ENCODE measurements at regions not wholly inside any gene's neighbourhood (a gene's known extent, or its start where the extent isn't known, plus 50 kb on each side); places are given as distances from the start of the nearest gene placed in this dataset.

DNA sequence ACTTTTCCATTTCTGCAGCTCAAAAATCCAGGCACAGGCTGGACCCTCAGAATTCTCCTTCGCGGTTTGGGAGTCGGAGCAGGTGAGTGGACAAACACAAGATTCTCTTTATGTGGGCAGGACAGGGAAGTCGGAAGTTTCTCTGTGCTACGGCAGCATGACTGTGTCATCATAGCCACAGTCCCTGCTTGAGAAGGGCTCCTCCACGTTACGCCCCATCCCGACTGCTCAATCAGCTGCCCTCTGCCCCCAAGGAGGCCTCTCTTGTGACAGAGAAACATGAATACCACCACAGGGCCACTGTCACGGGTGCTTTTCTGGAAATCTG, 89.0 kb upstream of the SHISAL1 start:
- ChIA-PET POLR2A (no interaction called here), RAD21 (ENCODE audit: low non-redundant PET in 1 of 2, low total read pairs in 2 of 2, uncharacterized antibody in 2 of 2, unreplicated experiment in 2 of 2) (no interaction called here), CTCF (no interaction called here)
- Histone ChIP-seq H3K9me2 (ENCODE audit: insufficient read depth) (no peaks in the 10 kb centered on the region), H3K27me3 (ENCODE audit: insufficient read depth, low read length) (no peaks in the 10 kb centered on the region; the same call in 1 of the 2 replicates), H2AFZ (ENCODE audit: low read depth, low read length, poor library complexity, severe bottlenecking) (no peak overlapping the region), H3K4me2 (ENCODE audit: low read length) (no peak overlapping the region), H3K27ac (ENCODE audit: low read depth, low read length) (no peak overlapping the region), H4K20me1 (ENCODE audit: insufficient read depth) (no peaks in the 10 kb centered on the region), H3K4me1 (ENCODE audit: control insufficient read depth in 1 of 2, insufficient read depth in 2 of 2, low read length in 2 of 2) (no peaks in the 10 kb centered on the region), H3K4me3 (replicated peaks in 1 of 2; ENCODE audit: low read depth in 1 of 2, low read length in 2 of 2) (no peak overlapping the region), H3K9me3 (ENCODE audit: control insufficient read depth in 1 of 2, insufficient read depth in 1 of 2, low read depth in 1 of 2, low read length in 2 of 2) (no peaks in the 10 kb centered on the region), H3K79me2 (ENCODE audit: insufficient read depth, low read length) (no peaks in the 10 kb centered on the region), H3K36me3 (ENCODE audit: control insufficient read depth in 1 of 2, insufficient read depth in 2 of 2, low read length in 2 of 2) (no peaks in the 10 kb centered on the region), H3K9ac (ENCODE audit: low read length) (no peak overlapping the region)
- BruUV-seq (replicated peaks): no TSS peak
- no peak for DNase-seq (ENCODE audit: low read depth, low spot score)
- no peak for ATAC-seq
- intact Hi-C loops (cut with micrococcal nuclease): no loop called here
- TF ChIP-seq TCF7L2 (IDR thresholded peaks at IDR 0.05; ENCODE audit: borderline replicate concordance, extremely low read depth, insufficient read depth, insufficient read length): no peak
- TF ChIP-seq, protein P1, sequence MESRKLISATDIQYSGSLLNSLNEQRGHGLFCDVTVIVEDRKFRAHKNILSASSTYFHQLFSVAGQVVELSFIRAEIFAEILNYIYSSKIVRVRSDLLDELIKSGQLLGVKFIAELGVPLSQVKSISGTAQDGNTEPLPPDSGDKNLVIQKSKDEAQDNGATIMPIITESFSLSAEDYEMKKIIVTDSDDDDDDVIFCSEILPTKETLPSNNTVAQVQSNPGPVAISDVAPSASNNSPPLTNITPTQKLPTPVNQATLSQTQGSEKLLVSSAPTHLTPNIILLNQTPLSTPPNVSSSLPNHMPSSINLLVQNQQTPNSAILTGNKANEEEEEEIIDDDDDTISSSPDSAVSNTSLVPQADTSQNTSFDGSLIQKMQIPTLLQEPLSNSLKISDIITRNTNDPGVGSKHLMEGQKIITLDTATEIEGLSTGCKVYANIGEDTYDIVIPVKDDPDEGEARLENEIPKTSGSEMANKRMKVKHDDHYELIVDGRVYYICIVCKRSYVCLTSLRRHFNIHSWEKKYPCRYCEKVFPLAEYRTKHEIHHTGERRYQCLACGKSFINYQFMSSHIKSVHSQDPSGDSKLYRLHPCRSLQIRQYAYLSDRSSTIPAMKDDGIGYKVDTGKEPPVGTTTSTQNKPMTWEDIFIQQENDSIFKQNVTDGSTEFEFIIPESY (IDR thresholded peaks at IDR 0.05; ENCODE audit: extremely low read depth, insufficient replicate concordance, low read length): no peak
- no peak for TF ChIP-seq RAD21 (IDR thresholded peaks at IDR 0.05; ENCODE audit: low read depth)
- TF ChIP-seq ZNF274 (IDR thresholded peaks at IDR 0.05; ENCODE audit: low read depth, low read length): no peak
- TF ChIP-seq JUND (IDR thresholded peaks at IDR 0.05): no peak
- TF ChIP-seq EZH2phosphoT487 (IDR thresholded peaks at IDR 0.05; ENCODE audit: borderline replicate concordance): no peak
- TF ChIP-seq POLR2A (IDR thresholded peaks at IDR 0.05; ENCODE audit: borderline replicate concordance, extremely low read depth, insufficient read depth, insufficient read length): no peak
- TF ChIP-seq, protein P2, sequence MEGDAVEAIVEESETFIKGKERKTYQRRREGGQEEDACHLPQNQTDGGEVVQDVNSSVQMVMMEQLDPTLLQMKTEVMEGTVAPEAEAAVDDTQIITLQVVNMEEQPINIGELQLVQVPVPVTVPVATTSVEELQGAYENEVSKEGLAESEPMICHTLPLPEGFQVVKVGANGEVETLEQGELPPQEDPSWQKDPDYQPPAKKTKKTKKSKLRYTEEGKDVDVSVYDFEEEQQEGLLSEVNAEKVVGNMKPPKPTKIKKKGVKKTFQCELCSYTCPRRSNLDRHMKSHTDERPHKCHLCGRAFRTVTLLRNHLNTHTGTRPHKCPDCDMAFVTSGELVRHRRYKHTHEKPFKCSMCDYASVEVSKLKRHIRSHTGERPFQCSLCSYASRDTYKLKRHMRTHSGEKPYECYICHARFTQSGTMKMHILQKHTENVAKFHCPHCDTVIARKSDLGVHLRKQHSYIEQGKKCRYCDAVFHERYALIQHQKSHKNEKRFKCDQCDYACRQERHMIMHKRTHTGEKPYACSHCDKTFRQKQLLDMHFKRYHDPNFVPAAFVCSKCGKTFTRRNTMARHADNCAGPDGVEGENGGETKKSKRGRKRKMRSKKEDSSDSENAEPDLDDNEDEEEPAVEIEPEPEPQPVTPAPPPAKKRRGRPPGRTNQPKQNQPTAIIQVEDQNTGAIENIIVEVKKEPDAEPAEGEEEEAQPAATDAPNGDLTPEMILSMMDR (IDR thresholded peaks at IDR 0.05 in 2 of 3, conservative IDR thresholded peaks at IDR 0.05 in 1 of 3; ENCODE audit: borderline replicate concordance in 1 of 3, insufficient read depth in 1 of 3, low read depth in 2 of 3, low read length in 2 of 3): no peak
- TF ChIP-seq, protein P3, sequence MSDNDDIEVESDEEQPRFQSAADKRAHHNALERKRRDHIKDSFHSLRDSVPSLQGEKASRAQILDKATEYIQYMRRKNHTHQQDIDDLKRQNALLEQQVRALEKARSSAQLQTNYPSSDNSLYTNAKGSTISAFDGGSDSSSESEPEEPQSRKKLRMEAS (IDR thresholded peaks at IDR 0.05): no peak
- no peak for TF ChIP-seq POLR2AphosphoS5 (IDR thresholded peaks at IDR 0.05; ENCODE audit: low read depth, low read length)
- TF ChIP-seq, protein P4, sequence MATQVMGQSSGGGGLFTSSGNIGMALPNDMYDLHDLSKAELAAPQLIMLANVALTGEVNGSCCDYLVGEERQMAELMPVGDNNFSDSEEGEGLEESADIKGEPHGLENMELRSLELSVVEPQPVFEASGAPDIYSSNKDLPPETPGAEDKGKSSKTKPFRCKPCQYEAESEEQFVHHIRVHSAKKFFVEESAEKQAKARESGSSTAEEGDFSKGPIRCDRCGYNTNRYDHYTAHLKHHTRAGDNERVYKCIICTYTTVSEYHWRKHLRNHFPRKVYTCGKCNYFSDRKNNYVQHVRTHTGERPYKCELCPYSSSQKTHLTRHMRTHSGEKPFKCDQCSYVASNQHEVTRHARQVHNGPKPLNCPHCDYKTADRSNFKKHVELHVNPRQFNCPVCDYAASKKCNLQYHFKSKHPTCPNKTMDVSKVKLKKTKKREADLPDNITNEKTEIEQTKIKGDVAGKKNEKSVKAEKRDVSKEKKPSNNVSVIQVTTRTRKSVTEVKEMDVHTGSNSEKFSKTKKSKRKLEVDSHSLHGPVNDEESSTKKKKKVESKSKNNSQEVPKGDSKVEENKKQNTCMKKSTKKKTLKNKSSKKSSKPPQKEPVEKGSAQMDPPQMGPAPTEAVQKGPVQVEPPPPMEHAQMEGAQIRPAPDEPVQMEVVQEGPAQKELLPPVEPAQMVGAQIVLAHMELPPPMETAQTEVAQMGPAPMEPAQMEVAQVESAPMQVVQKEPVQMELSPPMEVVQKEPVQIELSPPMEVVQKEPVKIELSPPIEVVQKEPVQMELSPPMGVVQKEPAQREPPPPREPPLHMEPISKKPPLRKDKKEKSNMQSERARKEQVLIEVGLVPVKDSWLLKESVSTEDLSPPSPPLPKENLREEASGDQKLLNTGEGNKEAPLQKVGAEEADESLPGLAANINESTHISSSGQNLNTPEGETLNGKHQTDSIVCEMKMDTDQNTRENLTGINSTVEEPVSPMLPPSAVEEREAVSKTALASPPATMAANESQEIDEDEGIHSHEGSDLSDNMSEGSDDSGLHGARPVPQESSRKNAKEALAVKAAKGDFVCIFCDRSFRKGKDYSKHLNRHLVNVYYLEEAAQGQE (IDR thresholded peaks at IDR 0.05; ENCODE audit: low read depth): no peak
- TF ChIP-seq EZH2 (IDR thresholded peaks at IDR 0.05): no peak
- TF ChIP-seq CBX3 (IDR thresholded peaks at IDR 0.05; ENCODE audit: low read depth): no peak
- no peak for TF ChIP-seq CEBPB (IDR thresholded peaks at IDR 0.05; ENCODE audit: low read depth)
- TF ChIP-seq SRF (IDR thresholded peaks at IDR 0.05; ENCODE audit: low read depth): no peak
- TF ChIP-seq YY1 (IDR thresholded peaks at IDR 0.05; ENCODE audit: extremely low read depth, insufficient replicate concordance, low read depth, low read length): no peak

All from HCT116 (cell line).